GM23338 (cell line): ENCODE measurements at regions not wholly inside any gene's neighbourhood (a gene's known extent, or its start where the extent isn't known, plus 50 kb on each side); places are given as distances from the start of the nearest gene placed in this dataset.

Experiments
- ATAC-seq: fragments of 200-7000 bp; cut with Tn5 transposase; 3 replicates; pipeline ENCODE4 v1.9.1; 2020
- DNase-seq: peaks from one replicate; pipeline ENCODE4 v3.0.0-alpha.2; 2015; ENCODE audit warnings: low spot score
- H2AFZ ChIP-seq: fragments of 200-600 bp; sonication (generic); 2 replicates; pipeline ENCODE4 v1.8.0; 2016; ENCODE audit warnings: antibody characterized with exemption, mild to moderate bottlenecking, moderate library complexity
- H3F3A ChIP-seq: fragments of 200-600 bp; sonication (generic); replicated peaks from 2 replicates; pipeline ENCODE4 v1.8.0; 2017; ENCODE audit warnings: antibody characterized with exemption, mixed run types, low read depth
- H3K27ac ChIP-seq: fragments of 200-600 bp; sonication (generic); 2 replicates; pipeline ENCODE4 v1.6.1; 2016; ENCODE audit warnings: low read depth
- H3K27me3 ChIP-seq: fragments of 200-600 bp; sonication (generic); 2 replicates; pipeline ENCODE4 v1.8.0; 2016; ENCODE audit warnings: mild to moderate bottlenecking, mixed run types, moderate library complexity; ENCODE audit not compliant: insufficient read depth
- H3K36me3 ChIP-seq: fragments of 200-600 bp; sonication (generic); 2 replicates; pipeline ENCODE4 v1.8.0; 2016; ENCODE audit warnings: mild to moderate bottlenecking; ENCODE audit not compliant: insufficient read depth
- H3K4me1 ChIP-seq: fragments of 200-600 bp; sonication (generic); 2 replicates; pipeline ENCODE4 v1.8.0; 2016; ENCODE audit warnings: mild to moderate bottlenecking, moderate library complexity; ENCODE audit not compliant: insufficient read depth
- H3K4me2 ChIP-seq: fragments of 200-600 bp; sonication (generic); 2 replicates; pipeline ENCODE4 v1.7.1; 2017; ENCODE audit warnings: mixed run types
- H3K4me3 ChIP-seq: fragments of 200-600 bp; sonication (generic); 2 replicates; pipeline ENCODE4 v1.6.1; 2016; ENCODE audit warnings: mixed run types
- H3K79me2 ChIP-seq: fragments of 200-600 bp; sonication (generic); replicated peaks from 2 replicates; pipeline ENCODE4 v1.8.0; 2017; ENCODE audit warnings: mild to moderate bottlenecking; ENCODE audit not compliant: insufficient read depth
- H3K9me2 ChIP-seq: fragments of 200-600 bp; sonication (generic); 2 replicates; pipeline ENCODE4 v1.8.0; 2017; ENCODE audit not compliant: insufficient read depth
- H4K20me1 ChIP-seq: fragments of 200-600 bp; sonication (generic); replicated peaks from 2 replicates; pipeline ENCODE4 v1.8.0; 2017; ENCODE audit warnings: mild to moderate bottlenecking; ENCODE audit not compliant: insufficient read depth
- H3K27ac Mint-ChIP-seq: 2 replicates; pipeline ENCODE4 v1.8.0; 2020; ENCODE audit warnings: inconsistent platforms, mild to moderate bottlenecking, moderate library complexity, mixed read lengths
- H3K27me3 Mint-ChIP-seq: 3 replicates; pipeline ENCODE4 v1.8.0; 2022; ENCODE audit warnings: low read depth, mild to moderate bottlenecking, moderate library complexity, mixed read lengths, inconsistent platforms; ENCODE audit not compliant: insufficient read depth, poor library complexity
- H3K36me3 Mint-ChIP-seq: 3 replicates; pipeline ENCODE4 v1.8.0; 2021; ENCODE audit warnings: low read depth, mild to moderate bottlenecking, inconsistent platforms, moderate library complexity, mixed read lengths
- H3K4me1 Mint-ChIP-seq: 3 replicates; pipeline ENCODE4 v1.8.0; 2020; ENCODE audit warnings: mild to moderate bottlenecking, inconsistent platforms, mixed read lengths
- H3K4me3 Mint-ChIP-seq: 3 replicates; pipeline ENCODE4 v1.8.0; 2021; ENCODE audit warnings: moderate library complexity, mild to moderate bottlenecking, inconsistent platforms, mixed read lengths
- H3K9me3 Mint-ChIP-seq: 3 replicates; pipeline ENCODE4 v1.8.0; 2020; ENCODE audit warnings: moderate library complexity, mild to moderate bottlenecking, inconsistent platforms, mixed read lengths
- CREB1 ChIP-seq: fragments of 250-450 bp; sonication (Bioruptor Pico); IDR thresholded peaks from 2 replicates; pipeline ENCODE4 v1.5.0; 2020; ENCODE audit warnings: low read depth, mild to moderate bottlenecking, moderate library complexity
- CTCF ChIP-seq, 2 experiments: fragments of 200-600 bp in 1 of 2; sonication (generic) in 1 of 2; conservative IDR thresholded peaks; 2 replicates each; pipeline versions ENCODE4 v1.5.1 to v1.6.1; 2016 to 2017; ENCODE audit warnings: antibody characterized with exemption in 2 of 2, low read depth in 2 of 2, mild to moderate bottlenecking in 2 of 2, moderate library complexity in 1 of 2
- ETS1 ChIP-seq: IDR thresholded peaks from 2 replicates; pipeline ENCODE4 v1.6.1; 2016; ENCODE audit warnings: antibody characterized with exemption
- EZH2 ChIP-seq: fragments of 200-600 bp; sonication (generic); IDR thresholded peaks from one replicate; pipeline ENCODE4 v1.8.0; 2017; ENCODE audit warnings: antibody characterized with exemption, mild to moderate bottlenecking, low read depth; ENCODE audit not compliant: unreplicated experiment
- EZH2phosphoT487 ChIP-seq: fragments of 200-600 bp; sonication (generic); IDR thresholded peaks from one replicate; pipeline ENCODE4 v1.8.1; 2018; ENCODE audit warnings: antibody characterized with exemption; ENCODE audit not compliant: unreplicated experiment
- JUNB ChIP-seq: IDR thresholded peaks from one replicate; pipeline ENCODE4 v1.6.1; 2016; ENCODE audit warnings: antibody characterized with exemption; ENCODE audit not compliant: unreplicated experiment
- NANOG ChIP-seq: IDR thresholded peaks from 2 replicates; pipeline ENCODE4 v1.6.1; 2016; ENCODE audit warnings: antibody characterized with exemption, borderline replicate concordance
- POLR2AphosphoS5 ChIP-seq: IDR thresholded peaks from 2 replicates; pipeline ENCODE4 v1.6.1; 2016; ENCODE audit warnings: antibody characterized with exemption, low read depth
- REST ChIP-seq: IDR thresholded peaks from one replicate; pipeline ENCODE4 v1.6.1; 2018; ENCODE audit warnings: antibody characterized with exemption; ENCODE audit not compliant: unreplicated experiment
- STAT1 ChIP-seq: IDR thresholded peaks from one replicate; pipeline ENCODE4 v1.6.1; 2016; ENCODE audit warnings: antibody characterized with exemption; ENCODE audit not compliant: unreplicated experiment
- ZNF114 ChIP-seq: fragments of 250-450 bp; sonication (Bioruptor Pico); IDR thresholded peaks from 2 replicates; pipeline ENCODE4 v1.5.0; 2020; ENCODE audit warnings: mild to moderate bottlenecking, moderate library complexity
- ZNF331 ChIP-seq: fragments of 250-450 bp; sonication (Bioruptor Pico); IDR thresholded peaks from 2 replicates; pipeline ENCODE4 v1.5.0; 2020; ENCODE audit warnings: low read depth, mild to moderate bottlenecking, moderate library complexity
- ZNF462 ChIP-seq: fragments of 250-450 bp; sonication (Bioruptor Pico); IDR thresholded peaks from 2 replicates; pipeline ENCODE4 v1.5.0; 2020; ENCODE audit warnings: mild to moderate bottlenecking, moderate library complexity

- no peaks in the 10 kb centered on the region for H3K27me3 ChIP-seq
- no peak for TF ChIP-seq CTCF (conservative IDR thresholded peaks at IDR 0.05; ENCODE audit: low read depth in 2 of 2)
- no peak for TF ChIP-seq STAT1
- no peak for TF ChIP-seq ZNF462 (CRISPR knock-in tag)
- TF ChIP-seq REST: no peak
- no peak for TF ChIP-seq JUNB
- TF ChIP-seq ZNF114 (CRISPR knock-in tag): no peak
- no peak for TF ChIP-seq NANOG
- no peak for TF ChIP-seq ETS1
- no peak for TF ChIP-seq EZH2phosphoT487
- no peak for TF ChIP-seq CREB1 (CRISPR knock-in tag)
- TF ChIP-seq EZH2: no peak
- TF ChIP-seq POLR2AphosphoS5: no peak
- no peak for TF ChIP-seq ZNF331
- Mint-ChIP-seq H3K27me3 (no peaks in the 10 kb centered on the region), H3K36me3 (peaks cover 14% of the 10 kb centered on the region; the same call in 2 of the 3 replicates), H3K27ac (no peak overlapping the region), H3K4me3 (no peak overlapping the region), H3K9me3 (peaks cover 36% of the 10 kb centered on the region), H3K4me1 (no peaks in the 10 kb centered on the region)
- DNase-seq: no peak
- no peak overlapping the region for H3K4me2 ChIP-seq
- H3K36me3 ChIP-seq: no peaks in the 10 kb centered on the region
- no peak overlapping the region for H2AFZ ChIP-seq
- H4K20me1 ChIP-seq: no peaks in the 10 kb centered on the region
- no peak overlapping the region for H3K4me3 ChIP-seq
- H3K27ac ChIP-seq: no peak overlapping the region
- ATAC-seq: no peak
- H3K9me2 ChIP-seq: no peaks in the 10 kb centered on the region
- no peaks in the 10 kb centered on the region for H3K79me2 ChIP-seq
- no peaks in the 10 kb centered on the region for H3F3A ChIP-seq
- H3K4me1 ChIP-seq: no peaks in the 10 kb centered on the region
Measured at GRCh38 chrX:149313871-149314371, 191.2 kb downstream of the IDS start.
